Erythroblast (primary cell): ENCODE measurements at regions not wholly inside any gene's neighbourhood (a gene's known extent, or its start where the extent isn't known, plus 50 kb on each side); places are given as distances from the start of the nearest gene placed in this dataset.

Experiments
- GATA1 ChIP-seq: IDR thresholded peaks from 2 replicates; pipeline ENCODE4 v1.6.1; 2011; ENCODE audit warnings: low read depth, mild to moderate bottlenecking, control low read depth, low read length, moderate library complexity
- POLR2A ChIP-seq: IDR thresholded peaks from 2 replicates; pipeline ENCODE4 v1.6.1; 2011; ENCODE audit warnings: mild to moderate bottlenecking, low read length

GRCh38 chr2:151178207-151178606 lies 83.5 kb downstream of the RBM43 start:
- no peak for TF ChIP-seq POLR2A
- no peak for TF ChIP-seq GATA1
